ENCODE measurements at regions not wholly inside any gene's neighbourhood (a gene's known extent, or its start where the extent isn't known, plus 50 kb on each side); places are given as distances from the start of the nearest gene placed in this dataset.

DNA sequence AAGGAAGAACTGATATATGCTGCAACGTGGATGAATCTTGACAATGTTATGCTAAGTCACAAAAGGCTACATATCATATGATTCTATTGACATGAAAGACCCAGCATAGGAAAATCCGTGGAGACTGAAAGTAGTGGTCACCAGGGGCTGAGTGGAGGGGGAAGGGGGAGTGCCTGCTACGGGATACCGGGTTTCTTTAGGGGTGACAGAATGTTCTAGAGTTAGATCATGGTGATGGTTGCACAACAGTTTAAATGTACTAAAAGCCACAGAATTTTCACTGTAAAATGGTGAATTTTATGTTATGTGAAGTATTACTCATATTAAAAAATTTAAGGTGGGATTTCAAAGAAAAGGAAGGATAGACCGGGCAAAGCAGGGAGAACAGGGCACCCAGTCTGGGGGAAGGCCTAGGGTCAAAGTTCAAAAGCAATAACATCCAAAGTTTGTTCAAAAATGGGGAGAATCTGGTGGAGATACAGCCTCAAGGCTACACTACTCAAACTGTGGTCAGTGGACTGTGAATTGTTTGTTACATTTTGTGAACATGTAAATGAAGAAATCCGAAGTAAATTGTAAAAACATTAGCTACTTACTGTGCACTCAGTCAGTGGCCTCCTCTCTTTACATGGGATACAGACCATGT, 74.2 kb upstream of the FNDC3B start:
- intact Hi-C loops (cut with DNase I), result no loop called here
- Histone ChIP-seq H3K9me3 (no peaks in the 10 kb centered on the region), H3K4me1 (peaks cover 0 to 38% (median 10%) of the 10 kb centered on the region in 4 donors), H3K4me3 (no peak overlapping the region), H3K27me3 (no peaks in the 10 kb centered on the region), H3K36me3 (no peaks in the 10 kb centered on the region), H3K27ac (peak overlapping the region in 1 of 3 donors; percentile 79)
- no peak for ATAC-seq
- no peak for DNase-seq
- TF ChIP-seq POLR2A (IDR thresholded peaks at IDR 0.05), result no peak
- TF ChIP-seq, protein P1, sequence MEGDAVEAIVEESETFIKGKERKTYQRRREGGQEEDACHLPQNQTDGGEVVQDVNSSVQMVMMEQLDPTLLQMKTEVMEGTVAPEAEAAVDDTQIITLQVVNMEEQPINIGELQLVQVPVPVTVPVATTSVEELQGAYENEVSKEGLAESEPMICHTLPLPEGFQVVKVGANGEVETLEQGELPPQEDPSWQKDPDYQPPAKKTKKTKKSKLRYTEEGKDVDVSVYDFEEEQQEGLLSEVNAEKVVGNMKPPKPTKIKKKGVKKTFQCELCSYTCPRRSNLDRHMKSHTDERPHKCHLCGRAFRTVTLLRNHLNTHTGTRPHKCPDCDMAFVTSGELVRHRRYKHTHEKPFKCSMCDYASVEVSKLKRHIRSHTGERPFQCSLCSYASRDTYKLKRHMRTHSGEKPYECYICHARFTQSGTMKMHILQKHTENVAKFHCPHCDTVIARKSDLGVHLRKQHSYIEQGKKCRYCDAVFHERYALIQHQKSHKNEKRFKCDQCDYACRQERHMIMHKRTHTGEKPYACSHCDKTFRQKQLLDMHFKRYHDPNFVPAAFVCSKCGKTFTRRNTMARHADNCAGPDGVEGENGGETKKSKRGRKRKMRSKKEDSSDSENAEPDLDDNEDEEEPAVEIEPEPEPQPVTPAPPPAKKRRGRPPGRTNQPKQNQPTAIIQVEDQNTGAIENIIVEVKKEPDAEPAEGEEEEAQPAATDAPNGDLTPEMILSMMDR (IDR thresholded peaks at IDR 0.05), result no peak
- 65% methylated on average over 6 of the region's 6 CpGs for WGBS (ENCODE audit: insufficient coverage, low coverage, low lambda C conversion rate, missing lambda C conversion rate)

DNA sequence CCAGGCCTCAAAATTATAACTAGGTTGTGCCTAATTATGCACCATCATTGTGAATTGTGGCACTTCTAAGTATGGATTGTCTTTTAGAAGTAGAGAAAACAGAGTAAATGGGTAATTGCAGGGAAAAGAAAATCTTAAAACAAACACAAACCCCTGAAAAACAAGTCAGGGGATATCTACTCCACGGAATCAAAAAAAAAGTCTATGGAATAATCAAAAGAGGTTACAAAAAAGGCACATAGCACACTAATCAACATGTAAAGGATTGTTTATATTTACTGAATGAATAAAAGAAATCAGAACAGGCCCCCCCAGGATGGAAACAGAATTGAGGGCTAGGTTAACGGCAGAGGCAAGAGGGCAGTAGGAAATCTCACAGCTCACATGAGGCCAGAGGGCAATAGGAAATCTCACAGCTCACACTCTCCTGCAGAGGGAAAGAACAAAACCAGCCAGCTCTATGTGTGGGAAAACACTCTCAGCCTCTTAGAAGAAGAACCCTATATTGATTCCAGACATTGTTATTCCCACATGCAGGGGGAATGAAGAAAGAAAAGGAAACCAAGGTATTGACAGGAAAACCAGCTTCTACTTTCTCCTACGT, 72.7 kb upstream of the FNDC3B start:
- intact Hi-C loops (cut with DNase I), result no loop called here
- peak; percentile 53 to 82 (median 67) for ATAC-seq
- peak overlapping the region; percentile 69 to 83 (median 79) for H3K27ac ChIP-seq
- H3K36me3 ChIP-seq, result no peaks in the 10 kb centered on the region
- H3K9me3 ChIP-seq, result no peaks in the 10 kb centered on the region
- no peak overlapping the region for H3K4me3 ChIP-seq
- TF ChIP-seq, protein P1 (IDR thresholded peaks at IDR 0.05), result no peak
- TF ChIP-seq POLR2A (IDR thresholded peaks at IDR 0.05), result no peak
- 29% methylated on average over 3 of the region's 3 CpGs for WGBS (ENCODE audit: insufficient coverage, low coverage, low lambda C conversion rate, missing lambda C conversion rate)
- no peaks in the 10 kb centered on the region for H3K27me3 ChIP-seq
- no peak for DNase-seq
- H3K4me1 ChIP-seq, result peaks cover 0 to 50% (median 15%) of the 10 kb centered on the region in 4 donors

DNA sequence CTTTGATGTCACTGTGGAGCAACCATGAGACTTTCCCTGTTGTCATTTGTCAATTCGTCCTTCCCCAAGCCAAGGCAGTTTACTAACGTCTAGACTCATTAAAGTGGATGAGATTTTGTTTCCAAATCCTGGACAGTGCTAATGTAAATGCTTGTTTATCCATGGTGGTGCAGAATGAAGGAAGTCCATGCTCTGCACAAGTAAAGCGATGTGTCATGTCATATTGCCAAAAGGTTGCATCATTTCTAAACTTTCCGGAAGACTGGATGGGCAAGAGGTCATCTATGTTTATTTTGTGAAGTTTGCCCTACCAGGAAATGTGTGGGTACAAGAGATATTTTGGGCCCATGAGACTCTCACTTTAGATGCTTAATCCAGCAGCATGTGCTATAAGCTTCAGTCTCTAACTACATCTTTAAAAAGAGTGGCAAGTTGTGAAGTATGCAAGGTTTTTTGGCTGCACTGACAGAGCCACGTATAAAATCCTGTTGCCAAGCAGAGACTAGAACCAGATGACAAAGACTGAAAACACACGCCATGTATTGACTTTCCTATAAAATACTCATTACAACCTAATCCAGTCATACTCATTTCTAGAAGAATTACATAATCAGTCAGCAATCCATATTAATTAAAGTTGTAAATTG, 72.1 kb upstream of the FNDC3B start:
- Histone ChIP-seq H3K4me3 (no peak overlapping the region), H3K4me1 (peaks cover 0 to 56% (median 17%) of the 10 kb centered on the region in 4 donors), H3K27ac (peak overlapping the region; percentile 69 to 83 (median 79)), H3K36me3 (no peaks in the 10 kb centered on the region), H3K9me3 (no peaks in the 10 kb centered on the region), H3K27me3 (no peaks in the 10 kb centered on the region)
- DNase-seq (peak in 1 of 3 donors; percentile 61), ATAC-seq (peak; percentile 74 to 88 (median 82))
- intact Hi-C loops (cut with DNase I), result no loop called here
- WGBS (ENCODE audit: insufficient coverage, low coverage, low lambda C conversion rate, missing lambda C conversion rate), result 8% methylated on average over 6 of the region's 6 CpGs
- peak; percentile 26 for TF ChIP-seq POLR2A (IDR thresholded peaks at IDR 0.05)
- TF ChIP-seq, protein P1 (IDR thresholded peaks at IDR 0.05), result no peak

DNA sequence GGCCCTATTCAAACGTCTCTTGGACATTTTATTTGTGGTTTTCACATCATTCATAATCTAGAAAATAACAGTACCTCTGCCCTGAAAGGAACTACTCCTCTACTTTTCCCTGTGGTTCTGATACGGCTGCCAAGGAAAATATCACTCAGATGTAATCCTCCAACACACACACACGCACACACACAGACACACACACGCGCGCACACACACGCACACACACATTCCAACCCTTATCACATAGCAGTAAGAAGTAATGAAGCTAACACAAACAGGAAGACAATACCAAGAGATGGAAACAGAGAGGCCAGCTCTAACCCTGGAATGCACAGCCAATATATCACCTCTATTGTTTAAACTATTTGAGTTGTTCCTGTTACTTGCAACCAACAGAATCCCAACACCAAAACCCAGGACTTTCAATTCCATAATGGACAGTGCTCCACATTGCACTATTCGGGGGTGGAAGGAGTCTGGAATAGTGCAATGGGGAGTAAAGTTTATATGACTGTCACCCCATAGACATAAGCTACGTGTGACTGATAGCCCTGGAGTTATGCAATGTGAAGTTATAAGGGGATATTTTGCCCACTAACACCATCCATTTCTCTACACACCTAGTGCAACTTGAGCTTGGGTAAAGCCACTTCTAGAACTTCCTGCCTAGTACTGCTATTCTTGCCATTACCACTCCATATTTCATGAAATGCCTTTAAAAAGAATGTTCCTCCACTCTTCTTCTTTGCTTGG, 71.3 kb upstream of the FNDC3B start:
- Histone ChIP-seq H3K9me3 (no peaks in the 10 kb centered on the region), H3K4me1 (peaks cover 0 to 63% (median 21%) of the 10 kb centered on the region in 4 donors), H3K27me3 (no peaks in the 10 kb centered on the region), H3K36me3 (no peaks in the 10 kb centered on the region), H3K27ac (peak overlapping the region; percentile 69 to 83 (median 79)), H3K4me3 (no peak overlapping the region)
- TF ChIP-seq POLR2A (IDR thresholded peaks at IDR 0.05), result no peak
- TF ChIP-seq, protein P1 (IDR thresholded peaks at IDR 0.05), result no peak
- 35% methylated on average over 9 of the region's 9 CpGs for WGBS (ENCODE audit: insufficient coverage, low coverage, low lambda C conversion rate, missing lambda C conversion rate)
- peak in 2 of 4 donors; percentile 1 to 5 for ATAC-seq
- intact Hi-C loops (cut with DNase I), result no loop called here
- no peak for DNase-seq
